B cell (primary cell): ENCODE measurements at regions not wholly inside any gene's neighbourhood (a gene's known extent, or its start where the extent isn't known, plus 50 kb on each side); places are given as distances from the start of the nearest gene placed in this dataset.
A peak's percentile ranks its signal among the peaks of the same experiment; 100 is the strongest.

Source experiments
- ATAC-seq: fragments of 200-7000 bp; cut with Tn5 transposase; one replicate; pipeline ENCODE4 v1.10.0; 2021; ENCODE audit warnings: low read depth, mild to moderate bottlenecking, moderate number of reproducible peaks, moderate library complexity
- CTCF ChIA-PET: fragments of 350-600 bp; sonication (Branson Sonifier 250); formaldehyde crosslinking; loops from one replicate; lab custom pipeline; 2021; ENCODE audit warnings: antibody characterized with exemption, inconsistent platforms; lab: Charles Lee
- POLR2A ChIA-PET: fragments of 350-600 bp; sonication (Branson Sonifier 250); formaldehyde crosslinking; loops from one replicate; lab custom pipeline; 2021; ENCODE audit warnings: antibody characterized with exemption; lab: Charles Lee
- DNase-seq: peaks from one replicate; pipeline ENCODE4 v3.0.0; 2013
- H2AFZ ChIP-seq: 2 replicates; pipeline ENCODE4 v1.6.1; 2012; ENCODE audit warnings: mild to moderate bottlenecking, low read depth, low read length; ENCODE audit not compliant: insufficient read depth, poor library complexity, severe bottlenecking
- H3K27ac ChIP-seq, 2 donors: 1 replicate in 1 of 2; 2 replicates in 1 of 2; pipeline ENCODE4 v1.5.1; 2012 to 2013; ENCODE audit warnings: low read length in 2 of 2, mild to moderate bottlenecking in 2 of 2, moderate library complexity in 1 of 2
- H3K27me3 ChIP-seq, 4 experiments: fragments of 200-600 bp in 1 of 4; sonication (generic) in 1 of 4; replicated peaks in 1 of 4; 1 replicate in 2 of 4; 2 replicates in 2 of 4; pipeline versions ENCODE4 v1.6.1 to v1.7.0; 2013 to 2016; ENCODE audit warnings: low read length in 3 of 4, mild to moderate bottlenecking in 2 of 4, mixed read lengths in 1 of 4, moderate library complexity in 1 of 4; ENCODE audit not compliant: insufficient read depth in 4 of 4, control insufficient read depth in 3 of 4; ENCODE audit errors: control extremely low read depth in 1 of 4
- H3K36me3 ChIP-seq, 2 experiments: replicated peaks in 1 of 2; 1 replicate in 1 of 2; 2 replicates in 1 of 2; pipeline versions ENCODE4 v1.6.1 to v1.7.1; 2013; ENCODE audit warnings: low read length in 1 of 2; ENCODE audit not compliant: insufficient read depth in 2 of 2, control insufficient read depth in 1 of 2; ENCODE audit errors: control extremely low read depth in 1 of 2, extremely low read depth in 1 of 2
- H3K4me1 ChIP-seq, 2 donors: fragments of 200-600 bp in 1 of 2; sonication (generic) in 1 of 2; 1 replicate in 1 of 2; 2 replicates in 1 of 2; pipeline versions ENCODE4 v1.5.1 to v1.6.1; 2013 to 2017; ENCODE audit warnings: low read length in 2 of 2; ENCODE audit not compliant: control insufficient read depth in 2 of 2, insufficient read depth in 2 of 2
- H3K4me2 ChIP-seq: replicated peaks from 2 replicates; pipeline ENCODE3; 2012; ENCODE audit warnings: mild to moderate bottlenecking, low read depth, low read length; ENCODE audit not compliant: poor library complexity, severe bottlenecking
- H3K4me3 ChIP-seq, 5 experiments: fragments of 200-600 bp in 1 of 5; sonication (generic) in 1 of 5; 1 replicate in 3 of 5; 2 replicates in 2 of 5; pipeline versions ENCODE4 v1.5.1 to v1.7.0; 2011 to 2016; ENCODE audit warnings: low read length in 4 of 5, mild to moderate bottlenecking in 4 of 5, low read depth in 2 of 5, control low read depth in 1 of 5, moderate library complexity in 1 of 5; ENCODE audit not compliant: insufficient read depth in 1 of 5; ENCODE audit errors: control extremely low read depth in 1 of 5, extremely low read depth in 1 of 5
- H3K79me2 ChIP-seq: fragments of 200-600 bp; sonication (generic); one replicate; pipeline ENCODE4 v1.6.0; 2016; ENCODE audit warnings: low read length; ENCODE audit not compliant: control insufficient read depth, insufficient read depth
- H3K9ac ChIP-seq: fragments of 200-600 bp; sonication (generic); 2 replicates; pipeline ENCODE4 v1.6.1; 2017; ENCODE audit warnings: mild to moderate bottlenecking, low read length, moderate library complexity
- H3K9me3 ChIP-seq, 3 donors: one replicate each; pipeline versions ENCODE4 v1.6.1 to v1.7.1; 2013; ENCODE audit warnings: low read length in 2 of 3; ENCODE audit not compliant: control insufficient read depth in 2 of 3, insufficient read depth in 1 of 3; ENCODE audit errors: control extremely low read depth in 1 of 3
- H4K20me1 ChIP-seq: 2 replicates; pipeline ENCODE4 v1.6.0; 2012; ENCODE audit warnings: mild to moderate bottlenecking, low read length; ENCODE audit not compliant: insufficient read depth, control insufficient read depth, poor library complexity, severe bottlenecking
- H3K27ac Mint-ChIP-seq: one replicate; pipeline ENCODE4 v1.8.0; 2021; ENCODE audit warnings: mixed read lengths
- H3K27me3 Mint-ChIP-seq: one replicate; pipeline ENCODE4 v1.8.0; 2021; ENCODE audit warnings: mixed read lengths
- H3K4me1 Mint-ChIP-seq: one replicate; pipeline ENCODE4 v1.8.0; 2021; ENCODE audit warnings: mixed read lengths
- H3K4me3 Mint-ChIP-seq: one replicate; pipeline ENCODE4 v1.8.0; 2021; ENCODE audit warnings: mixed read lengths
- H3K9me3 Mint-ChIP-seq: one replicate; pipeline ENCODE4 v1.8.0; 2022; ENCODE audit warnings: mixed read lengths; ENCODE audit not compliant: insufficient read depth
- CTCF ChIP-seq: fragments of 200-600 bp; IDR thresholded peaks from one replicate; pipeline ENCODE4 v1.8.0; 2022; ENCODE audit warnings: antibody characterized with exemption, mild to moderate bottlenecking
- EZH2 ChIP-seq: IDR thresholded peaks from 2 replicates; pipeline ENCODE4 v1.6.1; 2012; ENCODE audit warnings: borderline replicate concordance, low read depth, mild to moderate bottlenecking, moderate library complexity, low read length; ENCODE audit not compliant: insufficient read depth, poor library complexity, severe bottlenecking
- WGBS: methylation state at CpG from one replicate; pipeline ENCODE4 v1.1.5; 2013; ENCODE audit warnings: missing lambda C conversion rate; ENCODE audit not compliant: insufficient coverage; 5-methylcytosine and 5-hydroxymethylcytosine counted together
- intact Hi-C: fragments of 100-400 bp; cut with micrococcal nuclease; formaldehyde crosslinking; loops from one replicate; pipeline ENCODE4 v1.10.0; 2022

DNA sequence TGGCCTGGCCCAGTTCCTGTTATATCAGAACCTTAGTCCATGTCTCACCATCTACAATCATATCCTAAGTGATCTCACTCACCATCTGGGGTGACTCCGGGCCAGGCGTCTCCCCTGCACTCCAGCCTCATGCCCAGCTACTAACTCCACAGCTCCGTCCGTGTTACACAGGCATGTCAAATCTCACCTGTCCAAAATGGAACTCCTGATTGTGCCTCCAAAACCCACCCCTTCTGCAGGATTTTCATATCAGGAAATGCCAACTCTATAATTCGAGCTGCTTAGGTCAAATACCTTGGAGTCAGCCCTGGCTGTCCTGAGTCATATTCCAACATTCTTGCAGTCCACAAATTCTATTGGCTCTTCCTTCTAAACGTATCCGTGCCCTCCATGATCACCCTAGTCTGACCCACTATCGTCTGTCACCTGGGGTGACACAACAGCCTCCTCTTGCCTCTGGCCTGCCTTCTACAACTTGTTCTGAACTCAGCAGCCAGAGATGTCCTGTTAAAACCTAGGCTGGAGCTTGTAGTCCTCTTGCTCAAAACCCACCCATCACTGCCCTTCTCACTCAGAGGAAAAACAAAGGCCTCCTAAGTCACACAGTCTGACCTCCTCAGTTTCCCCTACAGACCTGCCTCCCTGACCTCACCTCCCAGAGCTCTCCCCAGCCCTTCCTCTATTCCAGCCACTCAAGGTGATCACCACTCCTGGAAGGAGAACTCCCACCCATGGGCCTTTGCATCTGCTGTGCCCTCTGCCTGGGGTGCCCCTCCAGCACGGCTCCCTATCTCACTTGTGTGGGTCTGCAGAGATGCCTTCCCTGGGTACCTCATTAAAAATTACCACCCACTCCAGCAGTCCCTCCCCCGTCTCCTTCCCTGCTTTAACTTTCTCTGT, 85.3 kb upstream of the SIRPA start:
- no peak for DNase-seq

More for the DNA sequence above, 85.3 kb upstream of the SIRPA start:
- Histone ChIP-seq H3K27ac (no peak overlapping the region), H3K9me3 (no peaks in the 10 kb centered on the region), H3K36me3 (no peaks in the 10 kb centered on the region), H3K4me3 (no peak overlapping the region), H4K20me1 (no peaks in the 10 kb centered on the region), H3K27me3 (no peaks in the 10 kb centered on the region), H3K79me2 (no peaks in the 10 kb centered on the region), H3K4me2 (peak overlapping the region; percentile 65), H3K4me1 (peaks cover 23 to 24% of the 10 kb centered on the region in 2 donors), H3K9ac (no peak overlapping the region), H2AFZ (no peak overlapping the region)
- Mint-ChIP-seq H3K27ac (no peak overlapping the region), H3K9me3 (no peaks in the 10 kb centered on the region), H3K27me3 (no peaks in the 10 kb centered on the region), H3K4me1 (peaks cover 35% of the 10 kb centered on the region), H3K4me3 (no peak overlapping the region)
- ChIA-PET CTCF (interaction anchor here (0.7 to 4.3 kb wide), 5 partner anchors 7 to 298 kb away, joined by 3 to 13 read pairs (median 3); no protein-coding TSS in a partner anchor), POLR2A (interaction anchor here (0.9 kb wide), 1 partner anchor 61 kb away, joined by 5 read pairs; no protein-coding TSS in a partner anchor)
- ATAC-seq: no peak
- WGBS: 97% methylated on average over 10 of the region's 10 CpGs
- intact Hi-C loops: no loop called here
- no peak for TF ChIP-seq EZH2
- no peak for TF ChIP-seq CTCF
